HG03139 (cell line): ENCODE measurements at regions not wholly inside any gene's neighbourhood (a gene's known extent, or its start where the extent isn't known, plus 50 kb on each side); places are given as distances from the start of the nearest gene placed in this dataset.

Experiments used
- ATAC-seq: cut with Tn5 transposase; IDR thresholded peaks from one replicate; pipeline ENCODE4 v1.9.1; 2021; ENCODE audit not compliant: unreplicated experiment

- no peak for ATAC-seq
These were observed 129.4 kb upstream of the SLC24A5 start for GRCh38 chr15:47991357-47991756.

- no peak for ATAC-seq
These were observed 127.7 kb upstream of the SLC24A5 start for GRCh38 chr15:47993051-47993450.

- no peak for ATAC-seq
These were observed 123.4 kb upstream of the SLC24A5 start for GRCh38 chr15:47997195-47998080.

GRCh38 chr15:47998619-47999019 lies 122.2 kb upstream of the SLC24A5 start:
- no peak for ATAC-seq

GRCh38 chr15:48001393-48002039 lies 119.3 kb upstream of the SLC24A5 start:
- ATAC-seq, result peak; percentile 89

- no peak for ATAC-seq
These were observed 118.0 kb upstream of the SLC24A5 start for GRCh38 chr15:48002767-48003166.

- no peak for ATAC-seq
These were observed 117.3 kb upstream of the SLC24A5 start for GRCh38 chr15:48003441-48003840.

GRCh38 chr15:48005077-48005476 lies 115.7 kb upstream of the SLC24A5 start:
- ATAC-seq, result no peak

GRCh38 chr15:48006031-48006511 lies 114.7 kb upstream of the SLC24A5 start:
- no peak for ATAC-seq

GRCh38 chr15:48010316-48010715 lies 110.5 kb upstream of the SLC24A5 start:
- ATAC-seq, result no peak

GRCh38 chr15:48012191-48012590 lies 108.6 kb upstream of the SLC24A5 start:
- ATAC-seq, result no peak

GRCh38 chr15:48016865-48017264 lies 103.9 kb upstream of the SLC24A5 start:
- ATAC-seq, result no peak

GRCh38 chr15:48017747-48018146 lies 103.0 kb upstream of the SLC24A5 start:
- no peak for ATAC-seq

GRCh38 chr15:48020166-48020565 lies 100.6 kb upstream of the SLC24A5 start:
- no peak for ATAC-seq

GRCh38 chr15:48021336-48022086 lies 99.3 kb upstream of the SLC24A5 start:
- no peak for ATAC-seq

- no peak for ATAC-seq
These were observed 95.7 kb upstream of the SLC24A5 start for GRCh38 chr15:48025118-48025517.

- ATAC-seq, result no peak
These were observed 92.1 kb upstream of the SLC24A5 start for GRCh38 chr15:48028712-48029111.

GRCh38 chr15:48029642-48030041 lies 91.1 kb upstream of the SLC24A5 start:
- ATAC-seq, result no peak

- no peak for ATAC-seq
These were observed 89.3 kb upstream of the SLC24A5 start for GRCh38 chr15:48031466-48031865.

- ATAC-seq, result no peak
These were observed 88.8 kb upstream of the SLC24A5 start for GRCh38 chr15:48031973-48032372.

GRCh38 chr15:48032911-48033310 lies 87.9 kb upstream of the SLC24A5 start:
- no peak for ATAC-seq
